ENCODE measurements at regions not wholly inside any gene's neighbourhood (a gene's known extent, or its start where the extent isn't known, plus 50 kb on each side); places are given as distances from the start of the nearest gene placed in this dataset.

GRCh38 chr2:239710953-239711861, 310.4 kb upstream of the HDAC4 start:
- Histone ChIP-seq H3K27me3 (ENCODE audit: control insufficient read depth in 2 of 2, insufficient read depth in 2 of 2, low read length in 2 of 2) (no peaks in the 10 kb centered on the region), H3K4me3 (replicated peaks in 1 of 3; ENCODE audit: insufficient read depth in 1 of 3, low read depth in 1 of 3, low read length in 3 of 3) (no peak overlapping the region), H3K9me3 (replicated peaks; ENCODE audit: control insufficient read depth, insufficient read depth, low read length) (peaks cover 3% of the 10 kb centered on the region), H3K4me2 (ENCODE audit: insufficient read depth, low read length) (no peak overlapping the region), H3K36me3 (ENCODE audit: control insufficient read depth in 2 of 2, extremely low read depth in 1 of 2, insufficient read depth in 2 of 2, low read length in 2 of 2) (no peaks in the 10 kb centered on the region), H3K79me2 (ENCODE audit: control insufficient read depth, insufficient read depth, low read length) (no peaks in the 10 kb centered on the region), H3K9ac (replicated peaks; ENCODE audit: extremely low read depth, insufficient read depth, low read length) (no peak overlapping the region), H3K27ac (ENCODE audit: insufficient read depth, low read depth, low read length) (no peak overlapping the region), H3K9me1 (replicated peaks; ENCODE audit: control insufficient read depth, extremely low read depth, insufficient read depth, low read length) (no peaks in the 10 kb centered on the region), H2AFZ (ENCODE audit: low read depth, low read length) (no peak overlapping the region), H4K20me1 (replicated peaks; ENCODE audit: control insufficient read depth, extremely low read depth, insufficient read depth, low read length) (no peaks in the 10 kb centered on the region), H3K4me1 (ENCODE audit: control insufficient read depth, extremely low read depth, insufficient read depth, low read length) (no peaks in the 10 kb centered on the region)
- ChIA-PET CTCF (no interaction called here), POLR2A (no interaction called here)
- intact Hi-C loops (cut with micrococcal nuclease) (no loop called here), dilution Hi-C loops (cut with MboI; ENCODE audit: extremely low pct_ligation_motif_present, low sequenced_read_pairs) (no loop called here)
- no TSS peak for BruUV-seq (replicated peaks)
- no peak for FAIRE-seq
- TF ChIP-seq FOS (IDR thresholded peaks at IDR 0.05; ENCODE audit: borderline replicate concordance, insufficient read depth, low read length): no peak
- TF ChIP-seq MAX (IDR thresholded peaks at IDR 0.05; ENCODE audit: insufficient read depth, insufficient read length): no peak
- TF ChIP-seq POLR2A (IDR thresholded peaks at IDR 0.05; ENCODE audit: low read depth, low read length): no peak
- TF ChIP-seq POLR2AphosphoS5 (IDR thresholded peaks at IDR 0.05; ENCODE audit: insufficient read depth, low read depth, low read length): no peak
- no peak for TF ChIP-seq GATA2 (IDR thresholded peaks at IDR 0.05; ENCODE audit: insufficient read depth, insufficient read length, low read depth, low read length)
- no peak for TF ChIP-seq JUN (IDR thresholded peaks at IDR 0.05; ENCODE audit: borderline replicate concordance, insufficient read depth, insufficient read length, low read depth)
- TF ChIP-seq MYC (IDR thresholded peaks at IDR 0.05; ENCODE audit: low read depth, low read length): no peak
- no peak for TF ChIP-seq EZH2 (IDR thresholded peaks at IDR 0.05; ENCODE audit: borderline replicate concordance, low read depth, low read length, severe bottlenecking)
- TF ChIP-seq CTCF (IDR thresholded peaks at IDR 0.05; ENCODE audit: extremely low read depth in 1 of 2, insufficient read depth in 1 of 2, low read depth in 1 of 2, low read length in 2 of 2): no peak
- DNase-seq (ENCODE audit: low read depth, low spot score): no peak
